ENCODE measurements at regions not wholly inside any gene's neighbourhood (a gene's known extent, or its start where the extent isn't known, plus 50 kb on each side); places are given as distances from the start of the nearest gene placed in this dataset.
"Not testable (repeated sequence)": the region's sequence is repeated elsewhere in the genome, so short reads cannot be mapped to it uniquely, and the experiment has no call there.

GRCh38 chr5:92944337-92944736 lies 636.7 kb downstream of the NR2F1-AS1 start:
- H3K9me3 Mint-ChIP-seq (ENCODE audit: unreplicated experiment): no peaks in the 10 kb centered on the region

DNA sequence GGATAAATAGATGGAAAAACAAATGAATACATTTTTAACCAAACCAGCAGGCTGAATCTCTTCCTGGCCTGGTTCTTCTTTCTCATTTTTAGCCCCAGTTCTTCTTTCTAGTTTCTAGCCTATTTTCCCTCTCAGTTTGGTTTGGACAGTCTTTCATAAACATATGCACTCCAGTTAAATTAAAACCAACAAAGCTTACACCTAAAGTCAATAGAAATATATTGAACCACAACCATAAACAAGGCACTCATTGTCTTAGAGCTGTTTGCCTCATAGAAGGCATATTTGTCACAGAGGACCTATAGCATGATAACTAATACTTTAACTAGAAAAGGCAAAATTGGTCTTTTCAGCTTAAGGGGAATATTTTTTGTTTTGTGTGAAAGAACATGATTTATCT lies 638.3 kb downstream of the NR2F1-AS1 start:
- no peak for DNase-seq
- Mint-ChIP-seq H3K4me3 (ENCODE audit: unreplicated experiment) (no peak overlapping the region), H3K36me3 (ENCODE audit: unreplicated experiment) (no peaks in the 10 kb centered on the region), H3K27me3 (ENCODE audit: unreplicated experiment) (peaks cover 2% of the 10 kb centered on the region), H3K9me3 (ENCODE audit: unreplicated experiment) (no peaks in the 10 kb centered on the region), H3K4me1 (ENCODE audit: low read depth, unreplicated experiment) (peaks cover 6% of the 10 kb centered on the region), H3K27ac (ENCODE audit: unreplicated experiment) (no peak overlapping the region)
- TF ChIP-seq, protein P1, sequence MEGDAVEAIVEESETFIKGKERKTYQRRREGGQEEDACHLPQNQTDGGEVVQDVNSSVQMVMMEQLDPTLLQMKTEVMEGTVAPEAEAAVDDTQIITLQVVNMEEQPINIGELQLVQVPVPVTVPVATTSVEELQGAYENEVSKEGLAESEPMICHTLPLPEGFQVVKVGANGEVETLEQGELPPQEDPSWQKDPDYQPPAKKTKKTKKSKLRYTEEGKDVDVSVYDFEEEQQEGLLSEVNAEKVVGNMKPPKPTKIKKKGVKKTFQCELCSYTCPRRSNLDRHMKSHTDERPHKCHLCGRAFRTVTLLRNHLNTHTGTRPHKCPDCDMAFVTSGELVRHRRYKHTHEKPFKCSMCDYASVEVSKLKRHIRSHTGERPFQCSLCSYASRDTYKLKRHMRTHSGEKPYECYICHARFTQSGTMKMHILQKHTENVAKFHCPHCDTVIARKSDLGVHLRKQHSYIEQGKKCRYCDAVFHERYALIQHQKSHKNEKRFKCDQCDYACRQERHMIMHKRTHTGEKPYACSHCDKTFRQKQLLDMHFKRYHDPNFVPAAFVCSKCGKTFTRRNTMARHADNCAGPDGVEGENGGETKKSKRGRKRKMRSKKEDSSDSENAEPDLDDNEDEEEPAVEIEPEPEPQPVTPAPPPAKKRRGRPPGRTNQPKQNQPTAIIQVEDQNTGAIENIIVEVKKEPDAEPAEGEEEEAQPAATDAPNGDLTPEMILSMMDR (IDR thresholded peaks at IDR 0.05; ENCODE audit: partially characterized antibody, unreplicated experiment): no peak

More at GRCh38 chr5:92944337-92944736, 636.7 kb downstream of the NR2F1-AS1 start:
- no peak overlapping the region for H3K4me3 Mint-ChIP-seq (ENCODE audit: unreplicated experiment)
- no peaks in the 10 kb centered on the region for H3K36me3 Mint-ChIP-seq (ENCODE audit: unreplicated experiment)
- TF ChIP-seq, protein P1 (IDR thresholded peaks at IDR 0.05; ENCODE audit: partially characterized antibody, unreplicated experiment): no peak
- no peak overlapping the region for H3K27ac Mint-ChIP-seq (ENCODE audit: unreplicated experiment)
- DNase-seq: no peak
- H3K27me3 Mint-ChIP-seq (ENCODE audit: unreplicated experiment): peaks cover 2% of the 10 kb centered on the region
- peaks cover 5% of the 10 kb centered on the region for H3K4me1 Mint-ChIP-seq (ENCODE audit: low read depth, unreplicated experiment)

- TF ChIP-seq, protein P1 (IDR thresholded peaks at IDR 0.05; ENCODE audit: partially characterized antibody, unreplicated experiment): no peak
- DNase-seq: no peak
- Mint-ChIP-seq H3K27ac (ENCODE audit: unreplicated experiment) (no peak overlapping the region), H3K36me3 (ENCODE audit: unreplicated experiment) (no peaks in the 10 kb centered on the region), H3K4me3 (ENCODE audit: unreplicated experiment) (no peak overlapping the region), H3K9me3 (ENCODE audit: unreplicated experiment) (no peaks in the 10 kb centered on the region), H3K4me1 (ENCODE audit: low read depth, unreplicated experiment) (peaks cover 6% of the 10 kb centered on the region), H3K27me3 (ENCODE audit: unreplicated experiment) (peaks cover 2% of the 10 kb centered on the region)
Measured at GRCh38 chr5:92941806-92942205, 639.2 kb downstream of the NR2F1-AS1 start.

- no peaks in the 10 kb centered on the region for H3K27me3 Mint-ChIP-seq (ENCODE audit: unreplicated experiment)
- TF ChIP-seq, protein P1 (IDR thresholded peaks at IDR 0.05; ENCODE audit: partially characterized antibody, unreplicated experiment): no peak
- no peak overlapping the region for H3K4me3 Mint-ChIP-seq (ENCODE audit: unreplicated experiment)
- H3K27ac Mint-ChIP-seq (ENCODE audit: unreplicated experiment): peak overlapping the region; percentile 67
- DNase-seq: no peak
- H3K9me3 Mint-ChIP-seq (ENCODE audit: unreplicated experiment): no peaks in the 10 kb centered on the region
- no peaks in the 10 kb centered on the region for H3K36me3 Mint-ChIP-seq (ENCODE audit: unreplicated experiment)
- H3K4me1 Mint-ChIP-seq (ENCODE audit: low read depth, unreplicated experiment): peaks cover 6% of the 10 kb centered on the region
Measured at GRCh38 chr5:92939428-92939827, 641.6 kb downstream of the NR2F1-AS1 start.

GRCh38 chr5:92937396-92937795 lies 643.6 kb downstream of the NR2F1-AS1 start:
- H3K9me3 Mint-ChIP-seq (ENCODE audit: unreplicated experiment); H3K36me3 Mint-ChIP-seq (ENCODE audit: unreplicated experiment); H3K27ac Mint-ChIP-seq (ENCODE audit: unreplicated experiment); H3K4me3 Mint-ChIP-seq (ENCODE audit: unreplicated experiment); H3K4me1 Mint-ChIP-seq (ENCODE audit: low read depth, unreplicated experiment); H3K27me3 Mint-ChIP-seq (ENCODE audit: unreplicated experiment); DNase-seq: not testable (repeated sequence)

DNA sequence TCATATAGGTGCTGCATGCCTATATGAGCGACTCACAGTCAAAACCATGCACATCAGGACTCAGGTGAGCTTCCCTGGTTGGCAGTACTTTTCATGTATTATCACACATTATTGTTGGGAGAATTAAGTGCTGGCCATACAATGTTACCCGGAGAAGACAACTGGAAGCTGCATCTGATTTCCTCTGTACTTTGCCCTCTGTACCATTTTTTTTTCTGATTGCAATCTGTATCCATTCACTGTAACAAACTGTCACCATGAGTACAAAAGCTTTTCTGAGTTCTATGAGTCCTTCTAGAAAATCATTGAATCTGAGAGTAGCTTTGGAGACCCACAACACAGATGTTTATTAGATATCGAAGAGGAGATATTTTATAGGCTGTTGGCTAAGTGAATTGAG lies 651.0 kb downstream of the NR2F1-AS1 start:
- Mint-ChIP-seq H3K27ac (ENCODE audit: unreplicated experiment) (no peak overlapping the region), H3K9me3 (ENCODE audit: unreplicated experiment) (no peaks in the 10 kb centered on the region), H3K4me1 (ENCODE audit: low read depth, unreplicated experiment) (peaks cover 3% of the 10 kb centered on the region), H3K36me3 (ENCODE audit: unreplicated experiment) (no peaks in the 10 kb centered on the region), H3K27me3 (ENCODE audit: unreplicated experiment) (no peaks in the 10 kb centered on the region), H3K4me3 (ENCODE audit: unreplicated experiment) (no peak overlapping the region)
- no peak for DNase-seq
- TF ChIP-seq, protein P1 (IDR thresholded peaks at IDR 0.05; ENCODE audit: partially characterized antibody, unreplicated experiment): no peak

Measured in glutamatergic neuron (in vitro differentiated cells).